ENCODE measurements at regions not wholly inside any gene's neighbourhood (a gene's known extent, or its start where the extent isn't known, plus 50 kb on each side); places are given as distances from the start of the nearest gene placed in this dataset.

GRCh38 chr4:28555866-28556265 lies 1695.2 kb downstream of the STIM2 start:
- DNase-seq: no peak

- DNase-seq: no peak
These were observed 1697.1 kb downstream of the STIM2 start for GRCh38 chr4:28557755-28558154.

DNA sequence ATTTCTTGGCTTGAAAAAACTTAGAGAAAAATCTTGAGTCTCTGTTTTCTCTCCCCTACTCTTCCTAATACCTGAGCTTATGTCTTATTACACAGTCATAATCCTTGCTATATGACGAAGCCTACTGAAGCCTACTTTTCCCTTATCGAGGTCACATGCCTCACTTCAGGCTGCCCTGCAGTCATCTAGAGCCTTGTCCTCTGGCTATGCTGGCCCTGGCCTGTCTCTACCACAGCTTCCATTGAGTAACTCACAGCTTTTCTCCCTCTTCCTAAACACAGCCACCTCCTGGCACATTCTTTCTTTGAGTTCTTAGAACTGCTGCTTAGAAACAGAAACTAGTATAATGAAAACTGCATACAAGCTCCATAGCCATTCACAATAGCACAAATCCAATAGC lies 1698.3 kb downstream of the STIM2 start:
- DNase-seq: no peak

DNA sequence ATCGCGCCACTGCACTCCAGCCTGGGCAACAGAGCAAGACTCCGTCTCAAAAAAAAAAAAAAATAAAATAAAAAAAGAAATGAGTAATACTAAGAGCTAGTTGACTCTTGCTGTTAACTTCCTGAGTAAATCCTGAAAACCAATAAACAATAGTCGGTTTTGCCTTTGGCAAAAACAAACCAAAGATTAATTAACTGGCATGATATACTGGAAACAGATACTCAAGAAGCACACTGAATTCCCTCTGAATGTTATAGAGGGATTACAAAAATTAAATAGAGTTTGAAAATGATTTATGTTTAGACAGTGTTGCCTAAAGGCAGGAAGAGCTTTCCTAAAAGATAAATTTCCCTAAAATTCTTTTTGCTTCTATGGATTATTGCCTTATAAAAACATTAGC lies 1702.3 kb downstream of the STIM2 start:
- no peak for DNase-seq

DNA sequence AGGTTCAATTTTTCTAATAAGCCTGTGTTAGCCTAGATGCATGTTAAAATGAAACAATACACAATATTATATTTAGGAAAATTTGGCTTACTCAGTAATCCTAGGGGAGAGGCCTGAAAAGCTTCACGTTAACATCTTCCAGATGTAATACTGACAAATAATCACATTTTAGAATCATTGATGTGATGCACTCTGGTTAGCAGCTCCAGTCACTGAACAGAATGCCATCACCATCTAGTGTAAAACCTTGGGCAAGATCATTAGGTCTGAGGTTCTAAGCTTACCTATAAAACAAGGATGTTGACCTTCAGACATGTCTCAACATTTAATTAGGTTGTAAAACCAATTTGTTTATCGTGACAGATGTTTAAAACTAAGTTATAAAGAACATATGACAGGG lies 1704.8 kb downstream of the STIM2 start:
- no peak for DNase-seq

- DNase-seq: no peak
These were observed 1740.3 kb downstream of the STIM2 start for GRCh38 chr4:28600958-28601357.

DNA sequence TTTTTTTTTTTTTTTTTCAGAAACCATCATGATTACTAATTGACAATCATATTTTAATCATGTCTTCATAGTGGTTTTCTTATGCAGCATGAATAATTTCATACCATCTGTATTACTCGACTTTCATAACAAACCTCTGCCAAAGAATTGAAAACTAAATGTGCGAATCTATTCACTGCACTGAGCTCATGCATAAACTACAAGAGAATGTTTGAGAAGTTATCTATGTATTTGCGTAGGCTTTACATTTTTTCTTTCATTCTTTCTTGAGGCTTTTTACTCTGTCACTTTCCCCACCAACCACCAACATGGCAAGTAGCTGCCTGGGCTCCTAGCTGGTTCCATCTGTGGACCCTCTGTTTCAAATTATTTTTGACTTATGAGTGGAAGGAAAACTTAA lies 1761.0 kb downstream of the STIM2 start:
- no peak for DNase-seq

DNA sequence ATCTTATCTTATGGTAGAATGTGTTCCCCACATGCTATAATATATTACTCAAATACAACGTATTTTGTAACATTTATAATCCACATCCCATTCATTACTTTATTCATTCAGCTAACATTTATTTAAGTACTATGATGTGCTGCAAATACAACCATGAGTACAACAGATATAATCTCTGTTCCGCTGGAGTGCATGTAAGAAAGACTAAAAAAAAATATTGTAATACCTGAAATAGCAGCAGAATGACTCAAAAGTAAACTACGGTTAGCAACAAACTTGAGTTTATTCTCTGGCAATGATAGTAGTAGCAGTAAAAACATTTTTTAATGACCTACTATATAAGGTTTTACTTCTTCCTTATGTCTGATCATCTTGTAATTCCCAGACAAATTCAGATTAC lies 1776.3 kb downstream of the STIM2 start:
- no peak for DNase-seq

DNA sequence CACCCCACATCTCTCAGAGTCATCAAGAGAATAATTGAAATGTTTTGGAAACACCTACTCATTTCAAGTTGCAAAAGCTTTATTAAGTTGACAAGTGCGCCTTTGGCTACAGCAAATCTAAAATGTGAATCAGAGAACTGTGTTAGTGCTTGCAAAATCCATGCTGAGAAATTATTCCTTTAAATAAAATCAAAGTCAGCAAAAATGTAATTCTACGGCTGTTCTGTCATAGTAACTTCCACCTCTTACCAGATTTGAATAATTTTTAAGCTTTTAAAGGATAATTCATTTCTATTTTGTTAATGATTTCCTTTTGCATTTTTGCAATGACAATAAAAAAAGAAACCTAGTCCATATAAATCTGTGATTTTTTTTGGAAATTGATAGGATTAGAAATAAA lies 1779.1 kb downstream of the STIM2 start:
- no peak for DNase-seq

DNA sequence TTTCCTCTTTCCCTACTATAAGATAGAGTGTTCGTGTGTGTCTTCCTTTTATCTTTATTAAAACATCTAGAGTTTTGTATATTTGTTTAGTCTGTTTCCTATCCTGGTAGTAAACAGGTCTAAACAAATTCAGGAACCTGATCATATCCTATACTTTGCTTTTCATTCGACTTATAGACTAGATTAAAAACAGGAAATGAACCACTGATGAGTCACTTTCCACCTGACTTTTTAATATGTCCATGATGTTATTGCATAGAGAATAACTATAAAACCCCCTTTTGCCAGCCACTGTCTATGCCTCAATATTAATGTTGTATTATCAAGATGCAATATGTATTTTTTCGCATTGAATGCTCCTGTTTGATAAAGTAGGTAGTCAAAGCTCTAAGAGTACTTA lies 1794.0 kb downstream of the STIM2 start:
- no peak for DNase-seq

DNA sequence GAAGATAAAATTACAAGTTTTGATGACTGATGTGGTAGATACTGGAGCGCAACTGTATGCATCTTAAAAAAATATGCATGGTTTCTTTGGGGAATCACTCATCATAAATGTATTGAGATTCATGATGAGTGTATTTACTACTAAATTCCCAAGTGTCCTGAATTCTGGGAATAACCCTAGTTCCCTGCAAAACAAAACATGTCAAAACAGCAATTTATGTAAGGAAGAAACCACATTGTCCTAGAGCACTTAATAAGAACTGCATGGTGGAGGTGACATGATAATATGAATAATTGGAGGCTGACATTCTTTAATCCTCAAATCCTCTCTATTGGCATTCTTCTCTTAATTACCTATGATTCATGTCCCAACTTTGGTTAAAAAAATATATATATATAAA lies 1804.7 kb downstream of the STIM2 start:
- no peak for DNase-seq

DNA sequence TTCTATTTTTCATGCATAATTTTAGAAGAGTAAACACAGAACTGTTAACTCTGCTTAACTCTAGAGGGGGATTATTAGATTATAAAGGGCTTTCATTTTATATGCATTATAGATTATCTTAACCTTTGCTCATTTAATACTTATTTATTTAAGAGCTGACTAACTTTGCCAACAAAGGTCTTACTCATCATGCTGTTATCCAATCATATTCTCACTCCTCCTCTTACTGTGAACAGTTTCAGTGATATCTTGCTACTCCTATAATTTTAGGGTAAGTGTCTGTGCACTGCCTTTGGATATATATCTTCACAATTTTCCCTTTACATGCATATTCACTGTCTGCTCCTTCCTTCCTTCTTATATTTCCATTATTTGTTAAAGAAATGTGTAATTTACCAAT lies 1814.9 kb downstream of the STIM2 start:
- no peak for DNase-seq

DNA sequence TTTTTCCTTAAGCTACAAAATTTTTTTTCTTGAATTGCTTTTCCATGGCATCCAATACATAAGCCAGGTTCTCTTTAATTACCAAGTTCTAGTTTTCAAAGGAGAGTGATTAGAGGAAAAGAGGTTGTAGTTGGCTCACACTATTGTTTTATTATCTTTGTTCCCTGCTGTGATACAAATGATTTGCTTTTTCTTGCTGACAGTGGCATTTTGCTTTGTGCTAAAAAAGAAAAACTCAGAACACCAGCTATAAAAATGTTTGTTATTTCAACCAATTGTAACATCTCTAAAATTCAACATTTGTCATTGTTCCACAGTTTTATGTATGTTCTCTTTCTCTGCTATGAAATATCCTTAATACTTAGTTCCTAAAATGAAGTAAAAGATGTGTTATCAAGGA lies 1817.2 kb downstream of the STIM2 start:
- DNase-seq: no peak

- DNase-seq: no peak
These were observed 1822.2 kb downstream of the STIM2 start for GRCh38 chr4:28682847-28683246.

GRCh38 chr4:28686618-28687017 lies 1826.0 kb downstream of the STIM2 start:
- peak; percentile 43 to 73 for DNase-seq

- DNase-seq: no peak
These were observed 1830.2 kb downstream of the STIM2 start for GRCh38 chr4:28690890-28691289.

GRCh38 chr4:28702571-28702970 lies 1841.9 kb downstream of the STIM2 start:
- no peak for DNase-seq

DNA sequence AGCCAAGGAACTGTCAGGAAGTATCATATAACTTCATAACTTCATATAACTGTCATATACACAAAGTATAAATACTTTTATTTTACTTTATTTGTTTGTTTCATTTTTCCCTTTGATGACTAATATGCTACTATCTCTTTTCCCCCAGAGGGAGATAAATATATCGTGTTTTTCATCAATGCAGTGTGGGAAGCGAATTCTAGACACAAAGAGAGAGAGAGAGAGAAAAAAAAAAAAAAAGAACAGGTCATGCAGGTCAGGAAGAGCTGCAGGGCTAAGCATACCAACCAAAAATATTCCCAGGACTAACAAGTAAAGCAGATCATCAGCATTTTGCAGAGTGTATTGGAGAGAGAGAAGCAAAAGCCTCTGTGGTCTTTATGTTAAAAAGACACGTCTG lies 1849.2 kb downstream of the STIM2 start:
- DNase-seq: no peak

- DNase-seq: peak; percentile 45 to 91
These were observed 1862.7 kb downstream of the STIM2 start for GRCh38 chr4:28723371-28723770.

DNA sequence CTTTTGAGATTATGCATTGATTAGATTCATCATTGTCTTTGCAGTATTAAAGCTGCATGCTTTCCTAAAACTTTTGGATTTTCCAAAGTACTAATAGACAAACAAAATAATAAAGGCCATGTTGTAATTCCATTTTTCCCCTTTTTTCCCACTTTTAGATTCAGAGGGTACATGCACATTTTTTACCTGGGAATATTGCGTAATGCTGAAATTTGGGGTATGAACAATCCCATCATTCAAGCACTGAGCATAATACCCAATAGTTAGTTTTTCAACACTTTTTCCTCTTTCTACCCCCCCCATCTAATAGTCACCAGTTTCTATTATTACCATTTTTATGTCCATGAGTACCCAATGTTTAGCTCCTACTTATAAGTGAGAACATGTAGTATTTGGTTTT lies 1863.6 kb downstream of the STIM2 start:
- no peak for DNase-seq

DNA sequence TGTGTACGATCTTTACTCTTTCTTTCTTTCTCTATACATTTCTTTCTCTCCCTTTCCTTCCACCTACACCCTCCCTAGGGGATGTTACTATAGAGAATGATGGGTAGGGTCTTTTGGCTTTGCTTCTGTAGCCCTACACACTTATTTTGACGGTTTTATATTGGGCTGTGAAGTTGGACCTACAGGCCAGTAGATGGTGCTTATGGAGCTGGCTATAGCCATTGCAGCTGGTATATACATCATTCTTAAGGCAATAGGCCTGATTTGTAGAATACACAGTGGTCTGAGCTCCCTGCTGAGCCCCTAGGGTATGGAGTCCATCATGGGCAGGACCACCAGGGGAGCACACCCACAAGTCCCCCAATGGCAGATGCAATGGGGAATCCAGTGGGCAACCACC lies 1869.7 kb downstream of the STIM2 start:
- no peak for DNase-seq

DNA sequence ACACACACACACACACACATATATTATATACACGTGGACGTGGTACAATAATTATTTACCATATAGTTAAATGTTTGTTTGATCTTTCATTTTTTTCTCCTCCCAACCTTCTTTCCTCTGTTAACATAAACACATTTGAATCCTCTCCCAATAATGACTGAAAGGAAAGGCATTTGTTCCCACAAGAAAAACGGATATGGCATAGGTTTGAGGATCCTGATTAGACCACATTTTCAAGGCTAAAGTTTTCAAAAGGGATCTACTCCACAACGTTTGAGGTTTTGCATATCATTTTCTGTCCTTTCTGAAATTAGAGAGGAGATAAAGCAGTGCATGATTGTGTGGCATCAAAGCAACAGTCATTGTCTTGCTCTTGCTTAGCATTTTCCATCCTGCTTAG lies 1883.4 kb downstream of the STIM2 start:
- no peak for DNase-seq

GRCh38 chr4:28754376-28754775 lies 1893.7 kb downstream of the STIM2 start:
- no peak for DNase-seq

DNA sequence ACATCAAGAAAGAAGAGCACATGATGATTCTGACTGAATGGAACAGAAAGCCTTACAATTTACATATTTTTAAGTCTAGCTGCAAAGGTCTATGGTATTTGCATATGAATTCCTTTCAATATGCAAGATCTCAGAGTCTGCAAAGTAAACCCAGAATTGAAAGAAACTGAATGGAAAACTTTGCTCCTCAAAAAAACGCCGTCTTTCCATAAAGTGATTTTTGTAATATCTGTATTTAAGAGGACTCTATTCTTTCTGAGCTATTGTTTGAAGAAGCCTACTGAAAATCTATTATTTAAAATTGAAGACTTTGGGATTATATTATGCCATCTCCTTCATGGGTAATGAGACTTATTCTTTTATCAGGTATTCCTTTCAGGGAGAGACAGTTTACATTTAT lies 1894.4 kb downstream of the STIM2 start:
- no peak for DNase-seq

- no peak for DNase-seq
These were observed 1898.4 kb downstream of the STIM2 start for GRCh38 chr4:28759064-28759463.

- no peak for DNase-seq
These were observed 1899.4 kb downstream of the STIM2 start for GRCh38 chr4:28760003-28760402.

Data from NCI-H524 (cell line).